Karpas-422 (cell line): ENCODE measurements at regions not wholly inside any gene's neighbourhood (a gene's known extent, or its start where the extent isn't known, plus 50 kb on each side); places are given as distances from the start of the nearest gene placed in this dataset.
"Not testable (repeated sequence)": the region's sequence is repeated elsewhere in the genome, so short reads cannot be mapped to it uniquely, and the experiment has no call there.

Source experiments
- DNase-seq: peaks from one replicate; pipeline ENCODE4 v3.0.0-alpha.2; 2015
- H2AFZ ChIP-seq: fragments of 200-600 bp; sonication (generic); 2 replicates; pipeline ENCODE4 v1.6.1; 2014; ENCODE audit warnings: antibody characterized with exemption, low read length, mixed read lengths
- H3K27ac ChIP-seq: fragments of 200-600 bp; sonication (generic); 2 replicates; pipeline ENCODE4 v1.5.1; 2014; ENCODE audit warnings: mild to moderate bottlenecking, low read length, moderate library complexity
- H3K27me3 ChIP-seq: fragments of 200-600 bp; sonication (generic); 2 replicates; pipeline ENCODE4 v1.6.1; 2014; ENCODE audit warnings: low read length, mixed read lengths
- H3K36me3 ChIP-seq: fragments of 200-600 bp; sonication (generic); 2 replicates; pipeline ENCODE4 v1.6.1; 2014; ENCODE audit warnings: low read length, mixed read lengths; ENCODE audit not compliant: insufficient read depth
- H3K4me1 ChIP-seq: fragments of 200-600 bp; sonication (generic); 2 replicates; pipeline ENCODE4 v1.6.1; 2014; ENCODE audit warnings: mild to moderate bottlenecking, low read length, mixed read lengths
- H3K4me2 ChIP-seq: fragments of 200-600 bp; sonication (generic); 2 replicates; pipeline ENCODE4 v1.6.1; 2014; ENCODE audit warnings: low read length, low read depth, mild to moderate bottlenecking; ENCODE audit not compliant: poor library complexity, severe bottlenecking
- H3K4me3 ChIP-seq: fragments of 200-600 bp; sonication (generic); 2 replicates; pipeline ENCODE4 v1.5.1; 2014; ENCODE audit warnings: mild to moderate bottlenecking, antibody characterized with exemption, low read length, mixed read lengths
- H3K79me2 ChIP-seq: fragments of 200-600 bp; sonication (generic); 2 replicates; pipeline ENCODE4 v1.6.1; 2014; ENCODE audit warnings: mild to moderate bottlenecking, low read length, mixed read lengths
- H3K9ac ChIP-seq: fragments of 200-600 bp; sonication (generic); 2 replicates; pipeline ENCODE4 v1.6.0; 2014; ENCODE audit warnings: low read length
- H3K9me2 ChIP-seq: fragments of 200-600 bp; sonication (generic), shearing (Covaris generic); replicated peaks from 2 replicates; pipeline ENCODE4 v1.6.0; 2014; ENCODE audit warnings: mild to moderate bottlenecking, low read length, moderate library complexity; ENCODE audit not compliant: insufficient read depth
- H3K9me3 ChIP-seq: fragments of 300-700, 200-600 bp; sonication (generic); 2 replicates; pipeline ENCODE4 v1.6.1; 2014; ENCODE audit warnings: low read length, mixed read lengths
- H4K20me1 ChIP-seq: fragments of 200-600 bp; sonication (generic); 2 replicates; pipeline ENCODE4 v1.6.1; 2014; ENCODE audit warnings: mild to moderate bottlenecking, antibody characterized with exemption, low read length, low read depth; ENCODE audit not compliant: insufficient read depth

- H3K9me3 ChIP-seq = no peaks in the 10 kb centered on the region
- H3K27ac ChIP-seq = no peak overlapping the region
- no peak for DNase-seq
Observed at GRCh38 chr6:11931296-11932035, 80.6 kb upstream of the HIVEP1 start.

GRCh38 chr6:11930834-11931233 lies 81.3 kb upstream of the HIVEP1 start:
- DNase-seq, H3K9me3 ChIP-seq, H3K4me3 ChIP-seq, H3K36me3 ChIP-seq, H2AFZ ChIP-seq, H3K9ac ChIP-seq, H3K4me1 ChIP-seq, H3K27ac ChIP-seq, H3K4me2 ChIP-seq, H3K9me2 ChIP-seq, H3K79me2 ChIP-seq, H4K20me1 ChIP-seq, H3K27me3 ChIP-seq: not testable (repeated sequence)

More at GRCh38 chr6:11931296-11932035, 80.6 kb upstream of the HIVEP1 start:
- no peaks in the 10 kb centered on the region for H4K20me1 ChIP-seq
- no peak overlapping the region for H3K9ac ChIP-seq
- no peaks in the 10 kb centered on the region for H3K79me2 ChIP-seq
- no peaks in the 10 kb centered on the region for H3K4me1 ChIP-seq
- H3K27me3 ChIP-seq = no peaks in the 10 kb centered on the region
- H2AFZ ChIP-seq = no peak overlapping the region
- no peaks in the 10 kb centered on the region for H3K36me3 ChIP-seq
- H3K4me3 ChIP-seq = no peak overlapping the region
- no peaks in the 10 kb centered on the region for H3K9me2 ChIP-seq
- no peak overlapping the region for H3K4me2 ChIP-seq

- Histone ChIP-seq H3K9me2 (no peaks in the 10 kb centered on the region), H3K27me3 (no peaks in the 10 kb centered on the region), H3K79me2 (no peaks in the 10 kb centered on the region), H3K4me2 (no peak overlapping the region), H2AFZ (no peak overlapping the region), H3K27ac (no peak overlapping the region), H3K9me3 (no peaks in the 10 kb centered on the region), H3K9ac (no peak overlapping the region), H3K4me3 (no peak overlapping the region), H4K20me1 (no peaks in the 10 kb centered on the region), H3K4me1 (no peaks in the 10 kb centered on the region), H3K36me3 (no peaks in the 10 kb centered on the region)
- no peak for DNase-seq
Observed at GRCh38 chr6:11930240-11930639, 81.9 kb upstream of the HIVEP1 start.

GRCh38 chr6:11929241-11929835 lies 82.8 kb upstream of the HIVEP1 start:
- Histone ChIP-seq H3K4me2 (no peak overlapping the region), H3K4me3 (no peak overlapping the region), H3K79me2 (no peaks in the 10 kb centered on the region), H3K9me3 (no peaks in the 10 kb centered on the region), H4K20me1 (no peaks in the 10 kb centered on the region), H2AFZ (no peak overlapping the region), H3K27ac (no peak overlapping the region), H3K36me3 (no peaks in the 10 kb centered on the region), H3K9ac (no peak overlapping the region), H3K27me3 (no peaks in the 10 kb centered on the region), H3K4me1 (no peaks in the 10 kb centered on the region), H3K9me2 (no peaks in the 10 kb centered on the region)
- no peak for DNase-seq

GRCh38 chr6:11926594-11927407 lies 85.3 kb upstream of the HIVEP1 start:
- DNase-seq = no peak
- no peaks in the 10 kb centered on the region for H3K9me3 ChIP-seq
- H3K79me2 ChIP-seq = no peaks in the 10 kb centered on the region
- no peak overlapping the region for H2AFZ ChIP-seq
- no peaks in the 10 kb centered on the region for H3K36me3 ChIP-seq
- no peak overlapping the region for H3K4me2 ChIP-seq
- no peaks in the 10 kb centered on the region for H3K4me1 ChIP-seq
- no peaks in the 10 kb centered on the region for H3K9me2 ChIP-seq
- no peak overlapping the region for H3K4me3 ChIP-seq
- H3K9ac ChIP-seq = no peak overlapping the region
- no peaks in the 10 kb centered on the region for H3K27me3 ChIP-seq
- no peak overlapping the region for H3K27ac ChIP-seq
- H4K20me1 ChIP-seq = no peaks in the 10 kb centered on the region

- DNase-seq = no peak
- no peak overlapping the region for H3K27ac ChIP-seq
- no peak overlapping the region for H2AFZ ChIP-seq
- H3K4me3 ChIP-seq = no peak overlapping the region
- H3K9me2 ChIP-seq = no peaks in the 10 kb centered on the region
- H4K20me1 ChIP-seq = no peaks in the 10 kb centered on the region
- H3K4me1 ChIP-seq = no peaks in the 10 kb centered on the region
- H3K9ac ChIP-seq = no peak overlapping the region
- no peaks in the 10 kb centered on the region for H3K9me3 ChIP-seq
- no peaks in the 10 kb centered on the region for H3K36me3 ChIP-seq
- no peaks in the 10 kb centered on the region for H3K79me2 ChIP-seq
- no peak overlapping the region for H3K4me2 ChIP-seq
- no peaks in the 10 kb centered on the region for H3K27me3 ChIP-seq
Observed at GRCh38 chr6:11925805-11926204, 86.3 kb upstream of the HIVEP1 start.

GRCh38 chr6:11923621-11924020 lies 88.5 kb upstream of the HIVEP1 start:
- H3K27ac ChIP-seq = no peak overlapping the region
- no peaks in the 10 kb centered on the region for H3K79me2 ChIP-seq
- DNase-seq = no peak
- no peaks in the 10 kb centered on the region for H3K9me2 ChIP-seq
- H3K27me3 ChIP-seq = no peaks in the 10 kb centered on the region
- H3K36me3 ChIP-seq = no peaks in the 10 kb centered on the region
- no peaks in the 10 kb centered on the region for H3K9me3 ChIP-seq
- H3K4me1 ChIP-seq = no peaks in the 10 kb centered on the region
- H3K4me2 ChIP-seq = no peak overlapping the region
- H4K20me1 ChIP-seq = no peaks in the 10 kb centered on the region
- H2AFZ ChIP-seq = no peak overlapping the region
- H3K4me3 ChIP-seq = no peak overlapping the region
- H3K9ac ChIP-seq = no peak overlapping the region

- Histone ChIP-seq H3K9me3 (no peaks in the 10 kb centered on the region), H2AFZ (no peak overlapping the region), H3K27me3 (no peaks in the 10 kb centered on the region), H3K36me3 (no peaks in the 10 kb centered on the region), H3K9me2 (no peaks in the 10 kb centered on the region), H3K4me3 (no peak overlapping the region), H4K20me1 (no peaks in the 10 kb centered on the region), H3K4me2 (no peak overlapping the region), H3K4me1 (no peaks in the 10 kb centered on the region), H3K79me2 (no peaks in the 10 kb centered on the region), H3K27ac (no peak overlapping the region), H3K9ac (no peak overlapping the region)
- DNase-seq = no peak
Observed at GRCh38 chr6:11922901-11923300, 89.2 kb upstream of the HIVEP1 start.
